GM10266 (cell line): ENCODE measurements at regions not wholly inside any gene's neighbourhood (a gene's known extent, or its start where the extent isn't known, plus 50 kb on each side); places are given as distances from the start of the nearest gene placed in this dataset.
"Not testable (repeated sequence)": the region's sequence is repeated elsewhere in the genome, so short reads cannot be mapped to it uniquely, and the experiment has no call there.

ENCODE experiments used
- DNase-seq: peaks from one replicate; pipeline ENCODE4 v3.0.0; 2012; ENCODE audit errors: extremely low spot score
- TF ChIP-seq, protein P1 (sequence below): IDR thresholded peaks from 2 replicates; pipeline ENCODE4 v1.5.1; 2012; ENCODE audit warnings: mild to moderate bottlenecking, low read depth; ENCODE audit not compliant: control insufficient read depth, insufficient read depth; ENCODE audit errors: missing control alignments

DNA sequence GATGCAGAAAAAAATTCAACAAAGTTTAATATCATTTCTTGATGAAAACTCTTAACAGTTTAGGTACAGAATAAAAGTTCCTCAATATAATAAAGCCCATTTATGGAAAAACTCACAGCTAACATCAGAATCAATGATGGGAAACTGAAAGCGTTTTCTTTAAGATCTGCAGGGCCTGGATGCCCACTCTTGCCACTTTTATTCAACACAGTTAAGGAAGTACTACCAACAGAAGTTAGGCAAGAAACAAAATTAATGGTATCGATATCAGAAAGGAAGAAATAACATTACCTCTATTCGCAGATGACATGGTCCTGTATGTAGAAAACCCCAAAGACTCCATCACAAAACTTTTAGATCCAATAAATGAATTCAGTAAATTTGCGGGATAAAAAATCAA, 542.4 kb upstream of the RGMB start:
- DNase-seq: no peak
- TF ChIP-seq, protein P1, sequence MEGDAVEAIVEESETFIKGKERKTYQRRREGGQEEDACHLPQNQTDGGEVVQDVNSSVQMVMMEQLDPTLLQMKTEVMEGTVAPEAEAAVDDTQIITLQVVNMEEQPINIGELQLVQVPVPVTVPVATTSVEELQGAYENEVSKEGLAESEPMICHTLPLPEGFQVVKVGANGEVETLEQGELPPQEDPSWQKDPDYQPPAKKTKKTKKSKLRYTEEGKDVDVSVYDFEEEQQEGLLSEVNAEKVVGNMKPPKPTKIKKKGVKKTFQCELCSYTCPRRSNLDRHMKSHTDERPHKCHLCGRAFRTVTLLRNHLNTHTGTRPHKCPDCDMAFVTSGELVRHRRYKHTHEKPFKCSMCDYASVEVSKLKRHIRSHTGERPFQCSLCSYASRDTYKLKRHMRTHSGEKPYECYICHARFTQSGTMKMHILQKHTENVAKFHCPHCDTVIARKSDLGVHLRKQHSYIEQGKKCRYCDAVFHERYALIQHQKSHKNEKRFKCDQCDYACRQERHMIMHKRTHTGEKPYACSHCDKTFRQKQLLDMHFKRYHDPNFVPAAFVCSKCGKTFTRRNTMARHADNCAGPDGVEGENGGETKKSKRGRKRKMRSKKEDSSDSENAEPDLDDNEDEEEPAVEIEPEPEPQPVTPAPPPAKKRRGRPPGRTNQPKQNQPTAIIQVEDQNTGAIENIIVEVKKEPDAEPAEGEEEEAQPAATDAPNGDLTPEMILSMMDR: no peak

DNA sequence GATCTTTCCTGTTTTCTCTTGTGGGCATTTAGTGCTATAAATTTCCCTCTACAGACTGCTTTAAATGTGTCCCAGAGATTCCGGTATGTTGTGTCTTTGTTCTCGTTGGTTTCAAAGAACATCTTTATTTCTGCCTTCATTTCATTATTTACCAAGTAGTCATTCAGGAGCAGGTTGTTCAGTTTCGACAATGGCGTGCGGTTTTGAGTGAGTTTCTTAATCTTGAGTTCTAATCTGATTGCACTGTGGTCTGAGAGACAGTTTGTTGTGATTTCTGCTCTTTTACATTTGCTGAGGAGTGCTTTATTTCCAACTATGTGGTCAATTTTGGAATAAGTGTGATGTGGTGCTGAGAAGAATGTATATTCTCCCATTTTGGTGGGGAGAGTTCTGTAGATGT, 535.7 kb upstream of the RGMB start:
- DNase-seq: not testable (repeated sequence)

DNA sequence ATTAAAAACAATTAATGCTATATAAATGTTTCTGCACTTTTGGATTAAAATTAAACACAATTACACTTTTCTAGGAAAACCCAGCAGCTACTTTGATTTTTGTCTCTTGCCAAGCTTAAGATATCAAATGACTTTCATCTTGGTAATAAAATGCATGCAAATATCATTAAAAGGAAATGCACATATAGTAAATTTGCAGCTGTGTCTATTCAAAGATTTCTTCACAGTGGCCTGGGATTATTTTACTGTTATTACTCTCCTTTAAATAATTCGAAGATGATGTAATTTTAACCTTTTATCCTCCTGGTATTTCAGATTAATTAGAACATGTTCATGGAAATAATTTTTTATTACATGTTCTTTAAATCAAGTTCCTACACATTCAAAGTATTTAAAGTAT, 529.5 kb upstream of the RGMB start:
- no peak for DNase-seq
- TF ChIP-seq, protein P1: no peak

DNA sequence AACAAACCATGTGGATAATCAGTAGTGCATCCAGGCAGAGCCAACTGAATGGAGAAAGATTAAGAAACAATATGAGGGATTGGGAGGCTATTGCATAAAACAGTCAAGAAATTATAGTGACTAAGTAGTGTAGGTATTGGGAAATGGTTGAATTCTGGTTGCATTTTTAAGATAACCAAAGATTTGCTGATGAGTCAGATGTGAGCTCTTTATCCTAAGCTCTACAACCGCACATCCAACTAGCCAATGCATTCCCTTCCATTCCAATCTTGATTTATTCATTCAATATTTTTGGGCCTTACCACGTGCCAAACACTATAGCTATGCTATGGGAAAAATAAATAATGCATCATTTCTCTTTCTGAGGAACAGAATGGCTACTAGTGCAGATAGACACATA, 524.5 kb upstream of the RGMB start:
- no peak for DNase-seq
- TF ChIP-seq, protein P1: no peak

DNA sequence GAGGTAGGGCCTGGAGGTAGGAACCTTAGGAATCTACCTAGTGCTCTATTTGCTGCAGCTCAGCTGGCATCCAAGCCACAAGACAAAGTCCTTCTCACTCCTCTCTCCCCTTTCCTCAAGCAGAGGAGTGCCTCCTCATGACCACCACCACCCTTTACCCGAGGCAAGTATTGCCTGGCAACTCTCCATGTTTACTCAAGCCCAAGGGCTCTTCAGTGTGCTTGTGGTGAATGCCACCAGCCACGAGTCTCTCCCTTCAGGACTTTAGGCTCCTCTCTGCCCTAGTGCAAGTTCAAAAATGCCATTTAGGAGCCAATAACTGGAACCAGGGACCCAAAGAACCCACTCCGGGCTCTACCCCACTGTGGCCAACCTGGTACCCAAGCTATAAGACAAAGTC, 514.5 kb upstream of the RGMB start:
- TF ChIP-seq, protein P1: no peak
- no peak for DNase-seq

DNA sequence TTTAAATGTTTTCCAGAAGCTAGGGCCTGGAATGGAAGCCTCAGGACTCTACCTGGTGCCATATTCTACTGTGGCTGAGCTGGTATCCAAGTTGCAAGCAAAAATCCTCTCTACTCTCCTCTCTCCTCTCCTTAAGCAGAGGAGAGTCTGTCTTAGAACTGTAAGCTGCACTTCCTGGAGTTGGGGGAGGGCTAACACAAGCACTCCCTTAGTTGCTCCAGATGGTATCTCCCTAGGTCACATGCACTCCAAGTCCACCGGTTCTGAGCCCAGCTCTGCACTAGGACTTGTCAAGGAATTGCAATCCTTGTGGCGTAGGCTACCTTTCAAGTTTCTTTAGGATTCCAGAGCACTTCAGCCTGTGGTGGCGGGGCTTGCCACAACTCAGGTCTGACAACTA, 513.9 kb upstream of the RGMB start:
- no peak for DNase-seq
- TF ChIP-seq, protein P1: no peak

DNA sequence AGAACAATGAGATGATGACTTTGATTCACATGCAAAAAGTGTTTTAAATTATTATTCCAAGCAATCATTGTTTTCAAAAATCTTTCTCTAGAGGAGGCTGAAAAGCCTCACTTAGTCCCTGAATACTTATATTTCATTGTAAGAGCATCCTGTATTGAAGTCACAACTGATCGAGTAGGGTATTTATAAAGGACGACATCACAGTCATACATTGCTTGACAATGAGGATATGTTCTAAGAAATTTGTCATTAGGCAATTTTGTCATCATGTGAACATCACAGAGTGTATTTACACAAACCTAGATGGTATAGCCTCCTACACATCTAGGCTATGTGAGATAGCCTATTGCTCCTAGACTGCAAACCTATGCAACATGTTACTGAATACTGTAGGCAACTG, 510.4 kb upstream of the RGMB start:
- TF ChIP-seq, protein P1: no peak
- no peak for DNase-seq

DNA sequence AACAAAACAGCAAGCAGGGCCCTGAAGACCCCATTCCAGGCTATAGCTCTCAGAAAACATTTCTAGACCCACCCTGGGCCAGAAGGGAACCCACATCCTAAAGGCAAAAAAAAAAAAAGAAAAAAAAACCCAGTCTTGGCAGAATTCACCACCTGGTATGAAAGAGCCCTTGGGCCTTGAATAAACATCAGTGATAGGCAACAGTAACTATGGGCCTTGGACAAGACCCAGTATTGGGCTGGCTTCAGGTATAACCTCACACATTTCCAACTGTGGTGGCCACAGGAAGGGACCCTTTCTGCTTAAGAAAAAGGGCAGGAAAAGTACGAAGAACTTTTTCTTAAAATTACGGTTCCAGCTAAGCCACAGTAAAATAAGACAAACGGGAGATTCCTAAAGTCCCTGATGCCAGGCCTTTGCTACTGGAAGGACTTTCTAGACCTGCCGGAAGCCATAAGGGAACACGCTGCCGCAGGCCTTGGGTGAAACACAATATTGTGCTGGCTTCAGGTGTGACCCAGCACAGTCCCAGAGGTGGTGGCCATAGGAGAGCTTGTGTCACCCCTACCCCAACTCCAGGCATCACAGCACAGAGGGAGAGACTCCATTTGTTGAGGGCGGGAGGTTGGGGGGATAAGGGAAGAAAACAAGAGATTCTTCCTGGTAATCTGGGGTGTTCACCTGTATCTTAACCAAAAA, 505.2 kb upstream of the RGMB start:
- DNase-seq: no peak

More for the DNA sequence above, 505.2 kb upstream of the RGMB start:
- TF ChIP-seq, protein P1: no peak
